ENCODE measurements at regions not wholly inside any gene's neighbourhood (a gene's known extent, or its start where the extent isn't known, plus 50 kb on each side); places are given as distances from the start of the nearest gene placed in this dataset.
A peak's percentile ranks its signal among the peaks of the same experiment; 100 is the strongest.
"Not testable (repeated sequence)": the region's sequence is repeated elsewhere in the genome, so short reads cannot be mapped to it uniquely, and the experiment has no call there.

GRCh38 chr14:80055667-80056496, 155.4 kb downstream of the DIO2 start:
- DNase-seq (ENCODE audit: low spot score): peak; percentile 74

GRCh38 chr14:80055226-80055625, 156.1 kb downstream of the DIO2 start:
- peak; percentile 23 for DNase-seq (ENCODE audit: low spot score)

- DNase-seq (ENCODE audit: low spot score): no peak
Observed at GRCh38 chr14:80054020-80054419, 157.3 kb downstream of the DIO2 start.

GRCh38 chr14:80049055-80049454, 162.2 kb downstream of the DIO2 start:
- DNase-seq (ENCODE audit: low spot score): no peak

GRCh38 chr14:80047761-80048160, 163.5 kb downstream of the DIO2 start:
- no peak for DNase-seq (ENCODE audit: low spot score)

GRCh38 chr14:80037349-80037748, 174.0 kb downstream of the DIO2 start:
- no peak for DNase-seq (ENCODE audit: low spot score)

GRCh38 chr14:80024417-80024816, 186.9 kb downstream of the DIO2 start:
- no peak for DNase-seq (ENCODE audit: low spot score)

- DNase-seq (ENCODE audit: low spot score): not testable (repeated sequence)
Observed at GRCh38 chr14:80018476-80018875, 192.8 kb downstream of the DIO2 start.

GRCh38 chr14:80017795-80018194, 193.5 kb downstream of the DIO2 start:
- DNase-seq (ENCODE audit: low spot score): no peak

GRCh38 chr14:80010245-80010644, 201.1 kb downstream of the DIO2 start:
- DNase-seq (ENCODE audit: low spot score): not testable (repeated sequence)

- peak; percentile 34 for DNase-seq (ENCODE audit: low spot score)
Observed at GRCh38 chr14:80005561-80005960, 205.7 kb downstream of the DIO2 start.

- DNase-seq (ENCODE audit: low spot score): no peak
Observed at GRCh38 chr14:80004871-80005270, 206.4 kb downstream of the DIO2 start.

GRCh38 chr14:80003138-80003537, 208.2 kb downstream of the DIO2 start:
- DNase-seq (ENCODE audit: low spot score): no peak

- DNase-seq (ENCODE audit: low spot score): no peak
Observed at GRCh38 chr14:79997509-79998208, 213.6 kb downstream of the DIO2 start.

GRCh38 chr14:79992407-79993198, 218.7 kb downstream of the DIO2 start:
- no peak for DNase-seq (ENCODE audit: low spot score)

GRCh38 chr14:79991866-79992265, 219.4 kb downstream of the DIO2 start:
- DNase-seq (ENCODE audit: low spot score): no peak

- no peak for DNase-seq (ENCODE audit: low spot score)
Observed at GRCh38 chr14:79989990-79990389, 221.3 kb downstream of the DIO2 start.

GRCh38 chr14:79986251-79986650, 225.1 kb downstream of the DIO2 start:
- no peak for DNase-seq (ENCODE audit: low spot score)

GRCh38 chr14:79972230-79972629, 239.1 kb downstream of the DIO2 start:
- no peak for DNase-seq (ENCODE audit: low spot score)

- no peak for DNase-seq (ENCODE audit: low spot score)
Observed at GRCh38 chr14:79971330-79971729, 240.0 kb downstream of the DIO2 start.

GRCh38 chr14:79967453-79967852, 243.9 kb downstream of the DIO2 start:
- no peak for DNase-seq (ENCODE audit: low spot score)

GRCh38 chr14:79967001-79967400, 244.3 kb downstream of the DIO2 start:
- no peak for DNase-seq (ENCODE audit: low spot score)

GRCh38 chr14:79965896-79966295, 245.4 kb downstream of the DIO2 start:
- no peak for DNase-seq (ENCODE audit: low spot score)
